ENCODE measurements at regions not wholly inside any gene's neighbourhood (a gene's known extent, or its start where the extent isn't known, plus 50 kb on each side); places are given as distances from the start of the nearest gene placed in this dataset.

GRCh38 chr15:99503411-99503810 lies 62.4 kb upstream of the MEF2A start:
- DNase-seq = peak; percentile 27
- peak overlapping the region; percentile 60 to 71 for H3K27ac ChIP-seq (ENCODE audit: low read length in 2 of 2)
- H2AFZ ChIP-seq (ENCODE audit: insufficient read depth, low read depth, low read length, poor library complexity, severe bottlenecking) = peak overlapping the region; percentile 3
- WGBS (ENCODE audit: insufficient coverage) = 75% methylated on average over 9 of the region's 11 CpGs
- no peaks in the 10 kb centered on the region for H3K36me3 ChIP-seq (replicated peaks in 1 of 2; ENCODE audit: control extremely low read depth in 1 of 2, control insufficient read depth in 1 of 2, extremely low read depth in 1 of 2, insufficient read depth in 2 of 2, low read length in 1 of 2)
- ATAC-seq (ENCODE audit: low read depth) = no peak
- H3K4me1 Mint-ChIP-seq = peaks cover 73% of the 10 kb centered on the region
- CTCF ChIA-PET = interaction anchor here (1.5 to 4.9 kb wide), 5 partner anchors 10 to 200 kb away, joined by 3 to 41 read pairs (median 21); no protein-coding TSS in a partner anchor
- H3K9me3 ChIP-seq (ENCODE audit: control extremely low read depth in 1 of 3, control insufficient read depth in 2 of 3, insufficient read depth in 1 of 3, low read length in 2 of 3) = no peaks in the 10 kb centered on the region
- H3K4me1 ChIP-seq (ENCODE audit: control insufficient read depth in 2 of 2, insufficient read depth in 2 of 2, low read length in 2 of 2) = peaks cover 68 to 82% of the 10 kb centered on the region in 2 donors
- peak overlapping the region; percentile 59 for H3K4me3 Mint-ChIP-seq
- no peaks in the 10 kb centered on the region for H3K79me2 ChIP-seq (ENCODE audit: control insufficient read depth, insufficient read depth, low read length)
- H3K27me3 ChIP-seq (replicated peaks in 1 of 4; ENCODE audit: control extremely low read depth in 1 of 4, control insufficient read depth in 3 of 4, insufficient read depth in 4 of 4, low read length in 3 of 4) = no peaks in the 10 kb centered on the region
- no peak overlapping the region for H3K4me3 ChIP-seq (ENCODE audit: control extremely low read depth in 1 of 5, extremely low read depth in 1 of 5, insufficient read depth in 1 of 5, low read depth in 2 of 5, low read length in 4 of 5)
- no peaks in the 10 kb centered on the region for H3K27me3 Mint-ChIP-seq
- H3K9ac ChIP-seq (ENCODE audit: low read length) = no peak overlapping the region
- no peak for TF ChIP-seq CTCF (IDR thresholded peaks at IDR 0.05)
- no peak for TF ChIP-seq EZH2 (IDR thresholded peaks at IDR 0.05; ENCODE audit: borderline replicate concordance, insufficient read depth, low read depth, low read length, poor library complexity, severe bottlenecking)
- peak overlapping the region; percentile 53 for H3K4me2 ChIP-seq (replicated peaks; ENCODE audit: low read depth, low read length, poor library complexity, severe bottlenecking)
- H4K20me1 ChIP-seq (ENCODE audit: control insufficient read depth, insufficient read depth, low read length, poor library complexity, severe bottlenecking) = no peaks in the 10 kb centered on the region
- POLR2A ChIA-PET = interaction anchor here (0.5 to 4.5 kb wide), 4 partner anchors 8 to 301 kb away, joined by 3 to 43 read pairs (median 10); partner anchors contain the start of gene MEF2A
- intact Hi-C loops (cut with micrococcal nuclease) = loop anchor here (2.0 to 5.0 kb wide), 2 partner anchors 61 to 199 kb away; partner anchors contain the start of gene MEF2A
- no peaks in the 10 kb centered on the region for H3K9me3 Mint-ChIP-seq (ENCODE audit: insufficient read depth)
- H3K27ac Mint-ChIP-seq = peak overlapping the region; percentile 94

- no peak overlapping the region for H3K4me3 ChIP-seq (ENCODE audit: control extremely low read depth in 1 of 5, extremely low read depth in 1 of 5, insufficient read depth in 1 of 5, low read depth in 2 of 5, low read length in 4 of 5)
- Mint-ChIP-seq H3K9me3 (ENCODE audit: insufficient read depth) (no peaks in the 10 kb centered on the region), H3K27ac (peak overlapping the region; percentile 94), H3K4me1 (peaks cover 81% of the 10 kb centered on the region), H3K27me3 (no peaks in the 10 kb centered on the region), H3K4me3 (peak overlapping the region; percentile 59)
- H3K9me3 ChIP-seq (ENCODE audit: control extremely low read depth in 1 of 3, control insufficient read depth in 2 of 3, insufficient read depth in 1 of 3, low read length in 2 of 3) = peaks cover 0 to 4% (median 0%) of the 10 kb centered on the region in 3 donors
- H3K79me2 ChIP-seq (ENCODE audit: control insufficient read depth, insufficient read depth, low read length) = no peaks in the 10 kb centered on the region
- POLR2A ChIA-PET = interaction anchor here (1.4 to 4.5 kb wide), 2 partner anchors 62 to 63 kb away, joined by 3 to 43 read pairs; partner anchors contain the start of gene MEF2A
- no peaks in the 10 kb centered on the region for H4K20me1 ChIP-seq (ENCODE audit: control insufficient read depth, insufficient read depth, low read length, poor library complexity, severe bottlenecking)
- H3K4me1 ChIP-seq (ENCODE audit: control insufficient read depth in 2 of 2, insufficient read depth in 2 of 2, low read length in 2 of 2) = peaks cover 76 to 91% of the 10 kb centered on the region in 2 donors
- intact Hi-C loops (cut with micrococcal nuclease) = loop anchor here (1.0 to 5.0 kb wide), 2 partner anchors 8 to 198 kb away; no protein-coding TSS in a partner anchor
- H3K9ac ChIP-seq (ENCODE audit: low read length) = peak overlapping the region; percentile 4
- CTCF ChIA-PET = interaction anchor here (0.8 to 4.9 kb wide), 9 partner anchors 9 to 199 kb away, joined by 3 to 41 read pairs (median 5); no protein-coding TSS in a partner anchor
- ATAC-seq (ENCODE audit: low read depth) (peak; percentile 34), DNase-seq (peak; percentile 70)
- H3K27me3 ChIP-seq (replicated peaks in 1 of 4; ENCODE audit: control extremely low read depth in 1 of 4, control insufficient read depth in 3 of 4, insufficient read depth in 4 of 4, low read length in 3 of 4) = no peaks in the 10 kb centered on the region
- TF ChIP-seq CTCF (IDR thresholded peaks at IDR 0.05) (no peak), EZH2 (IDR thresholded peaks at IDR 0.05; ENCODE audit: borderline replicate concordance, insufficient read depth, low read depth, low read length, poor library complexity, severe bottlenecking) (no peak)
- 54% methylated on average over 7 of the region's 9 CpGs for WGBS (ENCODE audit: insufficient coverage)
- peak overlapping the region; percentile 26 for H2AFZ ChIP-seq (ENCODE audit: insufficient read depth, low read depth, low read length, poor library complexity, severe bottlenecking)
- no peaks in the 10 kb centered on the region for H3K36me3 ChIP-seq (replicated peaks in 1 of 2; ENCODE audit: control extremely low read depth in 1 of 2, control insufficient read depth in 1 of 2, extremely low read depth in 1 of 2, insufficient read depth in 2 of 2, low read length in 1 of 2)
- peak overlapping the region; percentile 53 for H3K4me2 ChIP-seq (replicated peaks; ENCODE audit: low read depth, low read length, poor library complexity, severe bottlenecking)
- H3K27ac ChIP-seq (ENCODE audit: low read length in 2 of 2) = peak overlapping the region; percentile 60 to 71
These were observed 61.5 kb upstream of the MEF2A start for GRCh38 chr15:99504071-99504822.
